Nephron progenitor cell (in vitro differentiated cells): ENCODE measurements at regions not wholly inside any gene's neighbourhood (a gene's known extent, or its start where the extent isn't known, plus 50 kb on each side); places are given as distances from the start of the nearest gene placed in this dataset.
A peak's percentile ranks its signal among the peaks of the same experiment; 100 is the strongest.

ENCODE experiments used
- DNase-seq: peaks from one replicate; pipeline ENCODE4 v3.0.0; 2021
- H3K27ac Mint-ChIP-seq: 2 replicates; pipeline ENCODE4 v1.8.0; 2021; ENCODE audit warnings: mild to moderate bottlenecking, moderate library complexity, mixed read lengths
- H3K27me3 Mint-ChIP-seq: 2 replicates; pipeline ENCODE4 v1.8.0; 2021; ENCODE audit warnings: mild to moderate bottlenecking, low read depth, mixed read lengths; ENCODE audit not compliant: poor library complexity
- H3K36me3 Mint-ChIP-seq: 2 replicates; pipeline ENCODE4 v1.8.0; 2021; ENCODE audit warnings: low read depth, mixed read lengths
- H3K4me1 Mint-ChIP-seq: 2 replicates; pipeline ENCODE4 v1.8.0; 2021; ENCODE audit warnings: mixed read lengths
- H3K4me3 Mint-ChIP-seq: 2 replicates; pipeline ENCODE4 v1.8.0; 2021; ENCODE audit warnings: mild to moderate bottlenecking, moderate library complexity, mixed read lengths
- H3K9me3 Mint-ChIP-seq: 2 replicates; pipeline ENCODE4 v1.8.0; 2021; ENCODE audit warnings: mild to moderate bottlenecking, moderate library complexity, mixed read lengths
- CTCF ChIP-seq: fragments of 200-600 bp; sonication (generic); IDR thresholded peaks from 2 replicates; pipeline ENCODE4 v1.5.0; 2021; ENCODE audit warnings: antibody characterized with exemption

- TF ChIP-seq CTCF = no peak
- Mint-ChIP-seq H3K4me3 (no peak overlapping the region), H3K27me3 (no peaks in the 10 kb centered on the region), H3K27ac (no peak overlapping the region), H3K9me3 (peaks cover 28% of the 10 kb centered on the region), H3K4me1 (peaks cover 4% of the 10 kb centered on the region), H3K36me3 (peaks cover 40% of the 10 kb centered on the region)
- DNase-seq = no peak
Observed at GRCh38 chr16:72406390-72406789, 234.4 kb upstream of the PMFBP1 start.

- peaks cover 28% of the 10 kb centered on the region for H3K9me3 Mint-ChIP-seq
- peaks cover 40% of the 10 kb centered on the region for H3K36me3 Mint-ChIP-seq
- TF ChIP-seq CTCF = no peak
- H3K4me1 Mint-ChIP-seq = no peaks in the 10 kb centered on the region
- DNase-seq = no peak
- H3K27ac Mint-ChIP-seq = no peak overlapping the region
- H3K4me3 Mint-ChIP-seq = no peak overlapping the region
- H3K27me3 Mint-ChIP-seq = peaks cover 3% of the 10 kb centered on the region
Observed at GRCh38 chr16:72404299-72404698, 232.3 kb upstream of the PMFBP1 start.

- peaks cover 21% of the 10 kb centered on the region for H3K9me3 Mint-ChIP-seq
- no peaks in the 10 kb centered on the region for H3K4me1 Mint-ChIP-seq
- no peak overlapping the region for H3K27ac Mint-ChIP-seq
- no peak overlapping the region for H3K4me3 Mint-ChIP-seq
- peaks cover 38% of the 10 kb centered on the region for H3K36me3 Mint-ChIP-seq
- no peak for DNase-seq
- TF ChIP-seq CTCF = no peak
- H3K27me3 Mint-ChIP-seq = peaks cover 3% of the 10 kb centered on the region
Observed at GRCh38 chr16:72401084-72401361, 229.1 kb upstream of the PMFBP1 start.

- no peaks in the 10 kb centered on the region for H3K4me1 Mint-ChIP-seq
- H3K4me3 Mint-ChIP-seq = no peak overlapping the region
- DNase-seq = peak; percentile 57
- peaks cover 18% of the 10 kb centered on the region for H3K9me3 Mint-ChIP-seq
- H3K27me3 Mint-ChIP-seq = peaks cover 3% of the 10 kb centered on the region
- H3K27ac Mint-ChIP-seq = no peak overlapping the region
- peak; percentile 76 for TF ChIP-seq CTCF
- peaks cover 35% of the 10 kb centered on the region for H3K36me3 Mint-ChIP-seq
Observed at GRCh38 chr16:72400257-72401083, 228.5 kb upstream of the PMFBP1 start.

- Mint-ChIP-seq H3K27me3 (peaks cover 3% of the 10 kb centered on the region), H3K9me3 (peaks cover 18% of the 10 kb centered on the region), H3K4me1 (no peaks in the 10 kb centered on the region), H3K27ac (no peak overlapping the region), H3K36me3 (peaks cover 35% of the 10 kb centered on the region), H3K4me3 (no peak overlapping the region)
- DNase-seq = no peak
- no peak for TF ChIP-seq CTCF
Observed at GRCh38 chr16:72399811-72400210, 227.9 kb upstream of the PMFBP1 start.

GRCh38 chr16:72397876-72398275 lies 225.9 kb upstream of the PMFBP1 start:
- Mint-ChIP-seq H3K27ac (no peak overlapping the region), H3K4me1 (no peaks in the 10 kb centered on the region), H3K27me3 (peaks cover 3% of the 10 kb centered on the region), H3K4me3 (no peak overlapping the region), H3K9me3 (peaks cover 25% of the 10 kb centered on the region), H3K36me3 (peaks cover 33% of the 10 kb centered on the region)
- no peak for DNase-seq
- no peak for TF ChIP-seq CTCF
